Endothelial cell of umbilical vein (primary cell): ENCODE measurements at regions not wholly inside any gene's neighbourhood (a gene's known extent, or its start where the extent isn't known, plus 50 kb on each side); places are given as distances from the start of the nearest gene placed in this dataset.

Experiments
- BruUV-seq: library from RNA; stranded (reverse); fragments of 400-500 nt; replicated peaks from 2 replicates; lab custom pipeline; 2021; lab: Mats Ljungman, UMichigan
- CTCF ChIA-PET: fragments of 300-600, 350-600 bp; sonication (Branson Sonifier 250); formaldehyde crosslinking; loops from one replicate; lab custom pipeline; 2021; ENCODE audit warnings: antibody characterized with exemption, inconsistent platforms; lab: Charles Lee
- POLR2A ChIA-PET: fragments of 300-600, 350-600 bp; sonication (Branson Sonifier 250); formaldehyde crosslinking; loops from one replicate; lab custom pipeline; 2021; ENCODE audit warnings: antibody characterized with exemption, inconsistent platforms; lab: Charles Lee
- DNase-seq: peaks from one replicate; pipeline ENCODE4 v3.0.0-alpha.2; 2011; ENCODE audit warnings: low read depth, low spot score
- FAIRE-seq: peaks from 2 replicates; lab custom pipeline; 2011; peaks lifted over from hg19 to GRCh38; lab: Jason Lieb, UNC
- H2AFZ ChIP-seq: 2 replicates; pipeline ENCODE4 v1.6.0; 2012; ENCODE audit warnings: low read depth, low read length, control low read depth, inconsistent platforms
- H3K27ac ChIP-seq: 2 replicates; pipeline ENCODE4 v1.5.1; 2011; ENCODE audit warnings: low read depth, mild to moderate bottlenecking, control low read depth, low read length, moderate library complexity; ENCODE audit not compliant: insufficient read depth
- H3K27me3 ChIP-seq, 2 experiments: 2 replicates each; pipeline versions ENCODE4 v1.6.0 to v1.6.1; 2011; ENCODE audit warnings: low read length in 2 of 2, mixed read lengths in 1 of 2; ENCODE audit not compliant: control insufficient read depth in 2 of 2, insufficient read depth in 2 of 2
- H3K36me3 ChIP-seq, 2 experiments: 2 replicates in 1 of 2; 3 replicates in 1 of 2; pipeline ENCODE4 v1.5.1; 2011; ENCODE audit warnings: low read length in 2 of 2, mild to moderate bottlenecking in 1 of 2, moderate library complexity in 1 of 2; ENCODE audit not compliant: control insufficient read depth in 2 of 2, insufficient read depth in 2 of 2; ENCODE audit errors: extremely low read depth in 1 of 2
- H3K4me1 ChIP-seq: 3 replicates; pipeline ENCODE4 v1.5.1; 2011; ENCODE audit warnings: mild to moderate bottlenecking, low read length; ENCODE audit not compliant: control insufficient read depth, insufficient read depth; ENCODE audit errors: extremely low read depth
- H3K4me2 ChIP-seq: 2 replicates; pipeline ENCODE4 v1.6.1; 2011; ENCODE audit warnings: low read length, control low read depth, mixed read lengths; ENCODE audit not compliant: insufficient read depth
- H3K4me3 ChIP-seq, 3 experiments: fragments of 200-600 bp in 1 of 3; sonication (generic), shearing (Covaris generic) in 1 of 3; replicated peaks in 1 of 3; 2 replicates each; pipeline ENCODE4 v1.5.1; 2011 to 2016; ENCODE audit warnings: control low read depth in 3 of 3, low read length in 3 of 3, mild to moderate bottlenecking in 2 of 3, inconsistent platforms in 1 of 3, low read depth in 1 of 3, moderate library complexity in 1 of 3; ENCODE audit not compliant: insufficient read depth in 1 of 3
- H3K79me2 ChIP-seq: 2 replicates; pipeline ENCODE4 v1.6.0; 2012; ENCODE audit warnings: low read length, inconsistent platforms; ENCODE audit not compliant: control insufficient read depth, insufficient read depth
- H3K9ac ChIP-seq: replicated peaks from 2 replicates; pipeline ENCODE3; 2011; ENCODE audit warnings: low read length, control low read depth; ENCODE audit not compliant: insufficient read depth; ENCODE audit errors: extremely low read depth
- H3K9me1 ChIP-seq: replicated peaks from 3 replicates; pipeline ENCODE4 v1.6.0; 2011; ENCODE audit warnings: mild to moderate bottlenecking, low read length; ENCODE audit not compliant: control insufficient read depth, insufficient read depth; ENCODE audit errors: extremely low read depth
- H3K9me3 ChIP-seq: replicated peaks from 2 replicates; pipeline ENCODE4 v1.5.1; 2012; ENCODE audit warnings: low read length, inconsistent platforms; ENCODE audit not compliant: control insufficient read depth, insufficient read depth
- H4K20me1 ChIP-seq: replicated peaks from 2 replicates; pipeline ENCODE3; 2011; ENCODE audit warnings: mild to moderate bottlenecking, low read length; ENCODE audit not compliant: control insufficient read depth, insufficient read depth; ENCODE audit errors: extremely low read depth
- EZH2 ChIP-seq: IDR thresholded peaks from 2 replicates; pipeline ENCODE4 v1.6.1; 2012; ENCODE audit warnings: borderline replicate concordance, low read depth, mild to moderate bottlenecking, moderate library complexity, low read length, inconsistent platforms; ENCODE audit not compliant: severe bottlenecking
- FOS ChIP-seq: IDR thresholded peaks from 2 replicates; pipeline ENCODE4 v1.6.1; 2011; ENCODE audit warnings: mild to moderate bottlenecking, low read length, moderate library complexity, borderline replicate concordance; ENCODE audit not compliant: insufficient read depth
- GATA2 ChIP-seq: IDR thresholded peaks from 2 replicates; pipeline ENCODE4 v1.7.0; 2011; ENCODE audit warnings: low read depth, mild to moderate bottlenecking, moderate library complexity, mixed read lengths, low read length; ENCODE audit not compliant: insufficient read length, insufficient read depth
- JUN ChIP-seq: IDR thresholded peaks from 2 replicates; pipeline ENCODE4 v1.6.1; 2011; ENCODE audit warnings: borderline replicate concordance, low read depth; ENCODE audit not compliant: insufficient read length, insufficient read depth
- MYC ChIP-seq: IDR thresholded peaks from one replicate; pipeline ENCODE4 v1.6.1; 2011; ENCODE audit warnings: mild to moderate bottlenecking, low read depth, low read length
- POLR2A ChIP-seq: IDR thresholded peaks from 2 replicates; pipeline ENCODE4 v1.6.1; 2012; ENCODE audit warnings: low read depth, mild to moderate bottlenecking, control low read depth, low read length
- POLR2AphosphoS5 ChIP-seq: IDR thresholded peaks from 2 replicates; pipeline ENCODE4 v1.6.1; 2012; ENCODE audit warnings: low read depth, mild to moderate bottlenecking, control low read depth, low read length, moderate library complexity; ENCODE audit not compliant: insufficient read depth
- dilution Hi-C: fragments of 300-500 bp; cut with MboI; formaldehyde crosslinking; loops from one replicate; pipeline ENCODE4 v1.15.0; 2019; ENCODE audit warnings: low sequenced_read_pairs; ENCODE audit not compliant: extremely low pct_ligation_motif_present
- intact Hi-C: fragments of 100-400 bp; cut with micrococcal nuclease; formaldehyde crosslinking; loops from one replicate; pipeline ENCODE4 v1.10.0; 2022
- TF ChIP-seq, protein P1 (sequence below), 2 donors: IDR thresholded peaks; 1 replicate in 1 of 2; 2 replicates in 1 of 2; pipeline ENCODE4 v1.5.1; 2011; ENCODE audit warnings: low read length in 2 of 2, mild to moderate bottlenecking in 2 of 2, moderate library complexity in 2 of 2, control low read depth in 1 of 2, inconsistent platforms in 1 of 2, low read depth in 1 of 2; ENCODE audit not compliant: insufficient read depth in 1 of 2; ENCODE audit errors: extremely low read depth in 1 of 2
- TF ChIP-seq, protein P2 (sequence below): IDR thresholded peaks from 2 replicates; pipeline ENCODE4 v1.6.1; 2011; ENCODE audit not compliant: insufficient read depth, insufficient read length

DNA sequence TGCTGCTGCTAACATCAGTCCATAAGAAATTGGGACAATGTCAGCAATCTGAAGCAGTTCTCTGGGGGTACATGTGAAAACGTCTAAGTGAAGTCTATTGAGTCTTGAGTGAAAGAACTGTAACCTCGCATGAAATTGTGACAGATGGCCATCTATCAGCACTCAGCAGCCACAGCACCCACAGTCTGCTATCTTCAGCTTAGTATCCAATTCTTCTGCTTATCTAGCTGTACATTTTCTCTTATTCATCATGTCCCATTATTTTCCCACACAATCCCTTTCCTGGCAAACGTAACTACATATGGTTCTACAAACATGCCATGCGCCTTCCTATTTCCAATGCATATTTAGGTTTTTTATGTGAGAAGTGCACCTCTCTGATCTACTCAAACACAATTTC is 629.7 kb downstream of the NTRK3 start:
- H3K27me3 ChIP-seq, result no peaks in the 10 kb centered on the region
- POLR2A ChIA-PET, result no interaction called here
- no peaks in the 10 kb centered on the region for H3K9me3 ChIP-seq
- no peak overlapping the region for H2AFZ ChIP-seq
- intact Hi-C loops (no loop called here), dilution Hi-C loops (no loop called here)
- TF ChIP-seq FOS (no peak), MYC (no peak), POLR2AphosphoS5 (no peak)
- TF ChIP-seq, protein P1, sequence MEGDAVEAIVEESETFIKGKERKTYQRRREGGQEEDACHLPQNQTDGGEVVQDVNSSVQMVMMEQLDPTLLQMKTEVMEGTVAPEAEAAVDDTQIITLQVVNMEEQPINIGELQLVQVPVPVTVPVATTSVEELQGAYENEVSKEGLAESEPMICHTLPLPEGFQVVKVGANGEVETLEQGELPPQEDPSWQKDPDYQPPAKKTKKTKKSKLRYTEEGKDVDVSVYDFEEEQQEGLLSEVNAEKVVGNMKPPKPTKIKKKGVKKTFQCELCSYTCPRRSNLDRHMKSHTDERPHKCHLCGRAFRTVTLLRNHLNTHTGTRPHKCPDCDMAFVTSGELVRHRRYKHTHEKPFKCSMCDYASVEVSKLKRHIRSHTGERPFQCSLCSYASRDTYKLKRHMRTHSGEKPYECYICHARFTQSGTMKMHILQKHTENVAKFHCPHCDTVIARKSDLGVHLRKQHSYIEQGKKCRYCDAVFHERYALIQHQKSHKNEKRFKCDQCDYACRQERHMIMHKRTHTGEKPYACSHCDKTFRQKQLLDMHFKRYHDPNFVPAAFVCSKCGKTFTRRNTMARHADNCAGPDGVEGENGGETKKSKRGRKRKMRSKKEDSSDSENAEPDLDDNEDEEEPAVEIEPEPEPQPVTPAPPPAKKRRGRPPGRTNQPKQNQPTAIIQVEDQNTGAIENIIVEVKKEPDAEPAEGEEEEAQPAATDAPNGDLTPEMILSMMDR (IDR thresholded peaks at IDR 0.05; ENCODE audit: extremely low read depth in 1 of 2, insufficient read depth in 1 of 2, low read depth in 1 of 2, low read length in 2 of 2), result no peak
- TF ChIP-seq, protein P2, sequence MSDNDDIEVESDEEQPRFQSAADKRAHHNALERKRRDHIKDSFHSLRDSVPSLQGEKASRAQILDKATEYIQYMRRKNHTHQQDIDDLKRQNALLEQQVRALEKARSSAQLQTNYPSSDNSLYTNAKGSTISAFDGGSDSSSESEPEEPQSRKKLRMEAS, result no peak
- no TSS peak for BruUV-seq
- no peak overlapping the region for H3K9ac ChIP-seq
- no peaks in the 10 kb centered on the region for H3K79me2 ChIP-seq
- no peaks in the 10 kb centered on the region for H3K36me3 ChIP-seq
- no peaks in the 10 kb centered on the region for H4K20me1 ChIP-seq
- FAIRE-seq (no peak), DNase-seq (no peak)
- H3K4me1 ChIP-seq, result no peaks in the 10 kb centered on the region
- no peaks in the 10 kb centered on the region for H3K9me1 ChIP-seq
- H3K4me3 ChIP-seq, result no peak overlapping the region
- no peak overlapping the region for H3K4me2 ChIP-seq
- no peak overlapping the region for H3K27ac ChIP-seq
- CTCF ChIA-PET, result no interaction called here

DNA sequence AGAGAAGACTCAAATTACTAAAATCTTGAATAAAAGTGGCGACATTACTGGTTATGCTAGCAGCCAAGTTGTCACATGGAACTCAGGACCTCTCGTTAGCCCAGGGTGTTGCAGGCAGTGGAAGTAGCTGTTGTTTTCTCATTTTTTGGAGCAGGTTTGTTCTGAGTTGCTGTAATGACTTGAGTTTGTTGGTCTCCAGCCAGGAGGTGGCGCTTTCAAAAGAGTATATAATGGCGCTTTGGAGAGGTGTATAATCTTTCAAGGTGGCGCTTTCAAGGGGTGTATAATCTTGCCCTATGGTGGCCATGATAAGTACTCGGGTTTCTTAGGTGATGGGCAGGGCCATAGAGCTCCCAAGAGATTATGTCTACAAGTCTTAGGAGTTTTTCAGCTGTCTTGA is 632.7 kb downstream of the NTRK3 start:
- H3K9me3 ChIP-seq, result no peaks in the 10 kb centered on the region
- H3K9me1 ChIP-seq, result no peaks in the 10 kb centered on the region
- no peaks in the 10 kb centered on the region for H3K27me3 ChIP-seq
- H3K4me2 ChIP-seq, result no peak overlapping the region
- no peak overlapping the region for H3K9ac ChIP-seq
- ChIA-PET POLR2A (no interaction called here), CTCF (interaction anchor here (1.3 kb wide), 1 partner anchor 623 kb away, joined by 3 read pairs; no protein-coding TSS in a partner anchor)
- H2AFZ ChIP-seq, result no peak overlapping the region
- no peak for DNase-seq
- no TSS peak for BruUV-seq
- TF ChIP-seq, protein P1 (IDR thresholded peaks at IDR 0.05; ENCODE audit: extremely low read depth in 1 of 2, insufficient read depth in 1 of 2, low read depth in 1 of 2, low read length in 2 of 2), result no peak
- TF ChIP-seq, protein P2, result no peak
- TF ChIP-seq EZH2 (no peak), MYC (no peak), FOS (no peak), JUN (no peak), POLR2A (no peak), POLR2AphosphoS5 (no peak), GATA2 (no peak)
- intact Hi-C loops, result no loop called here
- H3K4me3 ChIP-seq, result no peak overlapping the region
- no peaks in the 10 kb centered on the region for H3K79me2 ChIP-seq
- dilution Hi-C loops, result no loop called here
- H3K36me3 ChIP-seq, result no peaks in the 10 kb centered on the region
- peaks cover 6% of the 10 kb centered on the region for H3K4me1 ChIP-seq
- no peak for FAIRE-seq
- H3K27ac ChIP-seq, result no peak overlapping the region
- no peaks in the 10 kb centered on the region for H4K20me1 ChIP-seq
